HG03378 (cell line): ENCODE measurements at regions not wholly inside any gene's neighbourhood (a gene's known extent, or its start where the extent isn't known, plus 50 kb on each side); places are given as distances from the start of the nearest gene placed in this dataset.

Experiments
- ATAC-seq: cut with Tn5 transposase; IDR thresholded peaks from one replicate; pipeline ENCODE4 v1.9.1; 2021; ENCODE audit warnings: mild to moderate bottlenecking, moderate library complexity; ENCODE audit not compliant: unreplicated experiment

GRCh38 chr15:70291305-70292075 is 193.8 kb upstream of the TLE3 start:
- ATAC-seq: no peak

GRCh38 chr15:70290708-70291107 is 193.0 kb upstream of the TLE3 start:
- no peak for ATAC-seq

DNA sequence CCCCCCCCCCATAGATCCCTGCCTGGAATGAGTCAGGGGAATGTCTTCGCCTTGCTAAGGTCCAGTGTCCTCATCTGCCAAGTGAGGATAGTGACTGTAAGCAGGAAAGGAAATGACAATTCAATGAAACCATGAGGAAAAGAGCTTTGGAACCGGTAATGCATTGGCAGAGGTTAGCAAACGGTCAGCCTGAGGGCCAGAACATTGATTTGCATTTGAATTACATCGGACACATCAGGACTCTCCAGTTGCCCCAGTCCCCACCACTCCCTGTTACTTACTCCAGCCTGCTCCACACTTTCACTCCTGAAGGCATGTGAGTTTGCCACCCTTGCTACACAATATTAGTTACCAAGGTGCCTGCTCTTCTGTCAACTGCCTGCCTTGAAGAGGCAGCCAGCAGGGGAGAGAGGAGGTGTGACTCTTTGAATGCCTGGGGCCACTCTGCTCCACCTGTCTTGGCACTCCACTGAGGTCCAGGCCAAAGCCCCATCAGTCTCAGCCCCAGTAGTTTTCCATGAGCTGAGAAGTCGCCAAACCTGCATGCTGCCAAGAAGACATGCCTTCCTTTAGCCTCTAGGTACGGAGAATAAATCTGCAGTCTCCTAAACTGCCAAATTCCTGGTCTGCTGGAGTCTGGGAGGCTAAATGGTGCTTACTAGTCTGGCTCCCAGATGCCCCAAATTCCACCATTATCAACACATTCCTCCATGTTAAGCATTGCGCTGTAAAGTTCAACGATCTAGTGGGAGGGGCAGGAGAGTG is 191.7 kb upstream of the TLE3 start:
- ATAC-seq: no peak

DNA sequence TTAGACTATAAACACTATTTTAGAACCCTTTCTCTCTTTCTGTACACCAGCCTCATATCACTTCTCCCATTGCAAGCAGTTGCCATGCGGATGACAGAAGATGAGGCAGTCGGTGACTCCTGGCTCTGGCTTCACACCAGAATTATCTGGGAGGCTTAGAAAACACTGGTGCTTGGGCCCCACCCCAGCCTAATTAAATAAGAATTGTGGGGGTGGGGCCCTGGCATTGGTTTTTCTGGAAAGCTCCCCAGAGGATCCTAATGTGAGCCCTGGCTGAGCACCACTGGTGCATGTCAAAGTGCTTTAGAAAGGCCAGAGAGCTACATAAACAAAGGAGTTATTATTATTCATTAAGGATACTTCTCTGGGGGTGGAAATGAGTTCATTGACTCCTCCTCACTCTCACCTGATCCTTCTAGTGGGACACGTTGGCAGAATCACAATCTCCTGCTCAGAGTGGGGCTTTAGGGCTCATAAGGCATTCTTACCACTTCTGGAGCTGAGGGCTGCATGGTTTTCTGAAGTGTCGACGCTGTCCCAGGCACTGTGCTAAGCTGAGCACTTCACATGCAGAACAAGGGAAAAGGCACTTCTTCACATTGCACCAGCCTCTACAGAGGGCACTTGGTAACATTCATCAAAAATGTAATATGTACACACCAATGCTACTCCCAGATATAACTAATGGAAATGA is 188.5 kb upstream of the TLE3 start:
- ATAC-seq: no peak

GRCh38 chr15:70284438-70285214 is 186.9 kb upstream of the TLE3 start:
- no peak for ATAC-seq

- no peak for ATAC-seq
Observed at GRCh38 chr15:70283511-70283910, 185.8 kb upstream of the TLE3 start.

DNA sequence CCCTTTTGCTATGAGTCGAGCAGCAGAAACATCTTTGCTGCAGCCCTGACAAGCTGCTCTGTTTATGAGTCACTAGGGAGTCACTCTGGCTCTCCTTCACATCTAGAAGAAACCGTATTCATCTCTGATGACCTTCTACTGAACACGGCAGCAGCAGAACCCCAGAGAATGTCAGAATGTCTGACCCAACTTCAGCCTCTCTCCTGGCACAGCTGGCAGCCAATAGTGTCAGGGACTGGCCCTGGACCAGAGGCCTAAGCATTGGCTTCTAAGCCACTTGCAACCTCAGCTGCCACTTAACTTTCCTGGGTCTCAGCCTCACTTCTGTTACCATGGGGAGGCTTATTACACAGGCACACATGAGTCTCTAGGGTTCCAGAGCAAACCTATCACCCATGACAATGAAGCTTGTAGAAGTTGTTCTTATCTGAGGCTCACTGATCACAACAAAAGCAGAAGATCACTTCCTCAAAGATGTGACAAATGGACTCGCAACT is 184.1 kb upstream of the TLE3 start:
- ATAC-seq: no peak

DNA sequence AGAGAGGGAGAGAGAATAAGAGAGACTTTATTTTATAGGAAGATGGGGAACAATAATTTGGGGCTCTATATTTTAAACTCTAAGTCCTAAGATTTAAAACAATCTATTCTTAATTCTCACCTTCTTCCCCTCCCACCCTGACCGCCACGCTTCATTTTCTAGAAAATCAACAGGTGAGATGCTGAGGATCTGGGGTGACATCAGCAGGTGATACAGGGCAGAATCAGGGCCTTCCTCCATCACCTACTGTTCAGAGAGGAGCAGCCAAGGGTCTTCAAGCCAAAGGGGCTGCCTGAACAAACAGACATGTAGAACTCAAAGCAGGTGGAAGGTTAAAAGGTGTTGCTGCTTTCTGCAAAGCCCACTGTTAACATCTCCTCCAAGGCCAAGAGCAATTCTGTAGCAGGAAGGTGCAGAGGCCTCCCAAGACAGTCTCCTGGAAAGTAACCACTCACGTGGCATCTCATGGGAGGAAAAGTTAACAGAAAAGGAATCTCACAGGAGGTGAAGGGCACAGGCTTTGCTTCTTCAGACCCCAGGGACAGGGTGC is 183.6 kb upstream of the TLE3 start:
- ATAC-seq: no peak

- ATAC-seq: no peak
Observed at GRCh38 chr15:70280781-70281180, 183.1 kb upstream of the TLE3 start.

DNA sequence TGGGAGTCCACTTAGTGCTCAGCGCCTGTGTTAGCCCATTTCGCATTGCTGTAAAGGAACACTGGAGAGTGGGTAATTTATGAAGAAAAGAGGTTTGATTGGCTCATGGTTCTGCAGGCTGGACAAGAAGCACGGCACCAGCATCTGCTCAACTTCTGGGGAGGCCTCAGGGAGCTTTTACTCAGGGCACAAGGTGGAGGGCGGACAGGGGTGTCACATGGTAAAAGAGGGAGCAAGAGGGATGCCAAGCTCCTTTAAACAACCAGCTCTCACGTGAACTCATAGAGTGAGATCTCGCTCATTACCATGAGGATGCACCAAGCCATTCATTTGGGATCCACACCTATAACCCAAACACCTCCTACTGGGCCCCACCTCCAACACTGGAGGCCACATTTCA is 181.4 kb upstream of the TLE3 start:
- ATAC-seq: no peak

- ATAC-seq: no peak
Observed at GRCh38 chr15:70278644-70279043, 180.9 kb upstream of the TLE3 start.

DNA sequence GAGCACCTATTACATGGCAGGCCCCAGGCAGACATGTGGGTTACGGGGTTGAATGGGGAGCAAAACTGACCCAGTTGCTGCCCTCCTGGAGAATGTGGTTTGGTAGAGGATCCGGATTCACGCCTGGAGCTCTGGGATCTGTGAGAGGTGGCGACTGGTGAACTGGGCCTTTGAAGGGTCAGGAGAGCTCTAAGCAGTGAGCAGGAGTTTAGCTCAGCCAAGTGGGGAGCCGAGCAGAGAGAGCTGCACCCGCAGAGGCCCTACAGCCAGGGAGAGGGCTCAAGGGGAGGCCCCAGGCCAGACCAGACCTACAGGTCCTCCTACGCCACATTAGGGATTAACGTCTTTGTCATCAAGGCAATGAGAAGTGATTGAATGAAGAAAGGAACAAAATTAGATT is 179.8 kb upstream of the TLE3 start:
- no peak for ATAC-seq

DNA sequence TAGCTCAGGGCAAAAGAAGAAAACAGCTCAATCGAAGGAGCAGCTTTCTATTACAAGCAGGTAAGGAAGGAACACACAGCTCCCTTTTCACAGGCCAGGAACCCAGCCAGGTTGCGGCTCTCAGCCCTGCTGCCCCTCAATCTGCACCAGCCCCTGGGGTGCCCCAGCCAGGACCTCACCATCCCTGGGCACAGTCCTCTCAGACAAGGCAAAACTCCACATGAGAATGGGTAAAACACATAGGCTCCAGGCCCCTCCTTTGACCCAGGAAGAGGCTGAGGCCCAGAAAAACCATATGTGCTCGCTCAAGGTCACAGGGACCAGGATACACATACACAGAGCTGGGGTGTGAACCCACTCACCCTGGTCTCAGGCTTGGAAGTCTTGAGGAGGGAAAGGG is 178.7 kb upstream of the TLE3 start:
- no peak for ATAC-seq

GRCh38 chr15:70275461-70276138 is 177.9 kb upstream of the TLE3 start:
- ATAC-seq: no peak

DNA sequence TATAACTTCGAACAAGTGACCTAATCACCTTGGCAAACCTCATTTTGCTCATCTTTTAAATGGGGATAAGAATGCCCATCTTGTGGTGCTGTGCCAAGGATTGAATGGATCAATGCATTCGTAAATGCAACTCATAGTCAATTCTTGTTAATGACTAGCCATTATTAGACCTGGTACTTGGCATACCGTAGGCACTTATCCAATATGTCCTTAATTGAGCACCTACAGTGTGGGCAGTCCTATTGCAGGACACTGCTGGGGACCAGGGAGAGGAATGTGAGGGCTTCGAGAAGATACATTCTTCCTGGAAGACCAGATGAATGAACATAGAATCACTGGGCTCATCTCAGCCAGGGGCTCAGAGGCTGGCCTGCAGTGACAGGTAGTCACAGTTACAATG is 177.2 kb upstream of the TLE3 start:
- ATAC-seq: no peak

DNA sequence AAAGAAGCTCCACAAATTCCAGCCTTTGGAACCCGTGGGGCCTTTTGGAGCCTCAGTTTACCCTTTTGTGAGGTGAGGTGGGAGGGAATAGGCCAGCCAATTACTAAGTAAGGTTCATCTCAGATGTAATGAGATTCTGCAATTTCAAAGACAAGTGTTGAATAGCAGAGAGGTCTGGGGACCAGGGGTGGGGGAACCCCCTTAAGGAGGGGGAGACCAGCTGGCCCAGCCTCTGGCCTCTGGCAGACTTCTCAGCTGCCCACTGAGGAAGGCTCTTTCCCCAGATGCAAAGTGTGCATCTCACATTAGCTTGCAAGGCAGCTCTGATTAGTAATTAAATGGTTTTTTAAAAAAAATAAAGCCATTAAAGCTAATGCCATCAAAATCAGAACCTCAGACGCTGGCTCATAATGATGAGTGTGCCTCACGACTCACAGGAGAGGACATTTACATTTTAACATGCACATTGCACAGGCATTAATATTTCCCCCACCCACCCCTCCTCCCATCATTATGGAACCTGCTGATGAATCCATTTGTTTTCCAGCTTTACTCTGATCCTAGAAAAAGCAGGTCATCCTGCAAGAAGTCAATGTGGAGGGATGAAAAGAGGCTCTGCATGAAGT is 176.7 kb upstream of the TLE3 start:
- no peak for ATAC-seq

DNA sequence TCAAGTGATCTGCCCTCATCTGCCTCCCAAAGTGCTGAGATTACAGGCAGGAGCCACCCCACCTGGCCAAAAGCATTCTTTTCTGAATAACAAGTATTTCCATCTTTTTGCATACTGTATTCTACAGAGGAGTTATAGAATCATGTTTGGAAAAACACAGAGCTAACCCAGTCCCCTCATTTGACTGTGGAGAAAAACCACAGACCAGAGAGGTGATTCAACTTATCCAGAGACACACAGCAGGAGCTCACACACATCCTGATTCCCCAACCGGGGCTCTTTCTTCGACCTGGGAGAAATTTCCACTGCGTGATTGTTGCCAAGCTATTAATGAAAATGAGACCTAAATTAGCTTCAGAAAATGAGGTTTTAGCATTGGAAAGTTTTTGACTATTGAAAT is 176.1 kb upstream of the TLE3 start:
- ATAC-seq: no peak

DNA sequence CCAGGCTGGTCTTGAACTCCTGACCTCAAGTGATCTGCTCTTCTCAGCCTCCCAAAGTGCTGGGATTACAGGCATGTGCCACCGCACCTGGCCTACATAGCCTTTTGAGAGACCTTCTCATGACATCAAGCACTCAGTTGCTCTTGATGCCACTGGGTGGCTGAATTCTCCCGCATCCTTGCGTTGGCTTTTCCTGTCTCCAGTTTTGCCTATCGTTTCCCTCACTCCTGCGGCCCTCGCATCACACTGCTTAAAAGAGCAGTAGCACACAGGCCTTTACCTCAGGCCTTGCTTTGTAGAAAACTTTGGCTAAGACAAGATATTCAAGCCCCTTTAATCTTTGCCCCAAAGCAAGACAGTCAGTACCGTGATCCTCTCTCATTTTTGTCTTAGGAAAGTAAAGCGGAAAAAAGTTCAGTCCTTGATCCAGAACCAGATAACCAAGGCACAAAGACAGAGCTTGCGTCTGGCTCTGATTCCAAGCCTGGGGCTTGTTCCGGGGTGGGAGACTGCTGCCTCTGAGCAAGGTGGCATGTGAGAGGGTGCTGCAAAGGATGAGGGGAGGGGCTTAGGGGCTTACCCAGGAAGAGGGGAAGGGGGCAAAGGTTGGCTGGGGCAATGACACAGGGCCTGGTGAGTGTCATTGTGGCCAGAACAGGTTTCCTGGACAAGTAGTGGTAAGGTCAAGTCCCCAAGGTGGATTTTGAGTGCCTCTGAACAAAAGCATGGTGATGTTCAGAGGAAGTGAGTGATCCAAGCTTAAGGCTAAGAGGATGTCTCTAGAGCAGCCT is 175.0 kb upstream of the TLE3 start:
- ATAC-seq: no peak
